A673 (cell line): ENCODE measurements at regions not wholly inside any gene's neighbourhood (a gene's known extent, or its start where the extent isn't known, plus 50 kb on each side); places are given as distances from the start of the nearest gene placed in this dataset.

ENCODE experiments used
- BruUV-seq: library from RNA; stranded (reverse); fragments of 400-500 nt; replicated peaks from 2 replicates; lab custom pipeline; 2021; lab: Mats Ljungman, UMichigan
- CTCF ChIA-PET: fragments of 300-600 bp; sonication (Branson Sonifier 250); formaldehyde crosslinking; loops from one replicate; lab custom pipeline; 2022; ENCODE audit warnings: antibody characterized with exemption; lab: Charles Lee
- POLR2A ChIA-PET: fragments of 300-600 bp; sonication (Branson Sonifier 250); formaldehyde crosslinking; loops from one replicate; lab custom pipeline; 2022; ENCODE audit warnings: antibody characterized with exemption; ENCODE audit not compliant: low non-redundant PET; lab: Charles Lee
- DNase-seq: peaks from one replicate; pipeline ENCODE4 v3.0.0-alpha.2; 2015; ENCODE audit warnings: low spot score
- H3K27ac ChIP-seq: fragments of 200-600 bp; sonication (generic); 2 replicates; pipeline ENCODE4 v1.5.1; 2016; ENCODE audit warnings: mixed run types, low read depth, mild to moderate bottlenecking, mixed read lengths, antibody characterized with exemption, low read length; ENCODE audit not compliant: poor library complexity, severe bottlenecking
- H3K27me3 ChIP-seq: fragments of 200-600 bp; sonication (generic); replicated peaks from 2 replicates; pipeline ENCODE4 v1.6.1; 2017; ENCODE audit warnings: mixed run types, low read depth, mild to moderate bottlenecking, mixed read lengths, antibody characterized with exemption, low read length; ENCODE audit not compliant: insufficient read depth, poor library complexity
- H3K36me3 ChIP-seq: fragments of 200-600 bp; sonication (generic); 2 replicates; pipeline ENCODE4 v1.6.1; 2016; ENCODE audit warnings: mixed run types, mild to moderate bottlenecking, mixed read lengths, antibody characterized with exemption, low read length; ENCODE audit not compliant: insufficient read depth, poor library complexity, severe bottlenecking
- H3K4me1 ChIP-seq: fragments of 200-600 bp; sonication (generic); 2 replicates; pipeline ENCODE4 v1.6.1; 2017; ENCODE audit warnings: mixed run types, mild to moderate bottlenecking, mixed read lengths, antibody characterized with exemption, low read length; ENCODE audit not compliant: insufficient read depth, poor library complexity, severe bottlenecking
- H3K4me3 ChIP-seq: fragments of 200-600 bp; sonication (generic); 2 replicates; pipeline ENCODE4 v1.5.1; 2016; ENCODE audit warnings: low read depth, mixed run types, mild to moderate bottlenecking, mixed read lengths, low read length; ENCODE audit not compliant: poor library complexity, severe bottlenecking
- H3K9me3 ChIP-seq: fragments of 200-600 bp; sonication (generic); 2 replicates; pipeline ENCODE4 v1.6.1; 2016; ENCODE audit warnings: mixed run types, low read depth, mild to moderate bottlenecking, mixed read lengths, antibody characterized with exemption, low read length; ENCODE audit not compliant: poor library complexity, severe bottlenecking
- CTCF ChIP-seq: fragments of 300-800, 200-600 bp; sonication (generic); conservative IDR thresholded peaks from 2 replicates; pipeline ENCODE4 v1.5.1; 2017; ENCODE audit warnings: low read depth, mild to moderate bottlenecking, antibody characterized with exemption, low read length, moderate library complexity, mixed read lengths
- EZH2 ChIP-seq: fragments of 200-600 bp; sonication (generic); IDR thresholded peaks from 2 replicates; pipeline ENCODE4 v1.6.1; 2017; ENCODE audit warnings: borderline replicate concordance, low read depth, mild to moderate bottlenecking, mixed read lengths, antibody characterized with exemption, low read length; ENCODE audit not compliant: poor library complexity, severe bottlenecking
- intact Hi-C: fragments of 100-400 bp; cut with micrococcal nuclease; formaldehyde crosslinking; loops from one replicate; pipeline ENCODE4 v1.10.0; 2022; ENCODE audit not compliant: unreplicated experiment

DNA sequence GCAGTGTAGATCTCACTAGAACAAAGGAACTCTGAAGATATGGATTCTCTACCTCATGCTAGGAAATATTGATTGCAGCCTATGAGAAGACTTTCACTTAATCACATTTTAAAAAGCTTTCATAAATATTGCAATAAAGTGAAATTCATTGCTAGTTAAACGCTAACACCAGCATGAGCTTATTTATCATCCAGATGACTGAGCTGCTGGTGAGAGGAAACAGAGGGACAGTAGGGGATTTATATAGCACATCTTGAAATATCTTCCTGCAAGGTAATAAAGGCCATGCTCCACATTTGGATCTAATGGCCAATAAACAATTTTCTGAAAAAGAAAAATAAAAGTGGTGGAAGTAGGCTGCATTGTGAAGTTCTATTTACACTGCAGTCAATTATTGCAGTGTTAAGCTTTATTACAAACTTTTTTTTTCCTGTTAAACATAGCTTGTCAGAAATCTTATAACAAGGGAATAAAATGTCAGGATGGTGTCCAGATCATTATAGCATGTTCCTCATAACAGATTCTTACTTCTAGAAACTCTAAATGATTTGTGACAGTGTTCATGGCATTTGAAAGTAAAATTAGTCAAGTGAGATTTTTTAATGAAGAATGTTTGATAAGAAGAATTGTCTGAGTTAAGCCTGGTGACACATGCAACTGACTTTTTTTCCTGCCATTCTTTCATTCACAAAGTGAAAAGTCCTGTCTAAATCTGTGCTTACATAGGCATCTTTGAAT lies 342.6 kb downstream of the DMAC1 start:
- ChIA-PET POLR2A (no interaction called here), CTCF (no interaction called here)
- Histone ChIP-seq H3K27me3 (no peaks in the 10 kb centered on the region), H3K4me3 (no peak overlapping the region), H3K4me1 (no peaks in the 10 kb centered on the region), H3K27ac (no peak overlapping the region), H3K9me3 (no peaks in the 10 kb centered on the region), H3K36me3 (no peaks in the 10 kb centered on the region)
- intact Hi-C loops = no loop called here
- TF ChIP-seq EZH2 (no peak), CTCF (no peak)
- no peak for DNase-seq
- BruUV-seq = no TSS peak

- ChIA-PET POLR2A (no interaction called here), CTCF (no interaction called here)
- TF ChIP-seq CTCF (no peak), EZH2 (no peak)
- Histone ChIP-seq H3K27me3 (no peaks in the 10 kb centered on the region), H3K36me3 (no peaks in the 10 kb centered on the region), H3K4me3 (no peak overlapping the region), H3K9me3 (no peaks in the 10 kb centered on the region), H3K27ac (no peak overlapping the region), H3K4me1 (no peaks in the 10 kb centered on the region)
- no peak for DNase-seq
- no TSS peak for BruUV-seq
- intact Hi-C loops = no loop called here
Measured at GRCh38 chr9:7456377-7456776, 343.2 kb downstream of the DMAC1 start.

DNA sequence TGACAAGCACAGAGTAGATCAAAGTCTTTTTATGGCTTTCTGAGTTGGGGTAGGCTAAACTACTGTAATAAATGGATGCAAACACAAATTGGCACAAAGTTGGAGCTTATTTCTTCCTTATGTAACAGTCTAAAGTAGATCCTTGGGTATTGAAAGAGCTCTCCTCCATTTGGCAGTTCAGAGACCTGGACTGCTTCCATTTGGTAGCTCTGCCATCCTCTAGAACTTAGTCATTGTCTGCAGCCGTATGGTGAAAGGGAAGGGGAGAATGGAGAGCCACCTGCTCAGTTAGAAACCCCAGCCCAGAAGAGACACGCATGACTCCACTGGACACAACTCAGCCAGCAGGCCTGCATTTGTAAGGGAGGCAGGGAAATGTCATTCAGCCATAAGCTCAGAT lies 345.0 kb downstream of the DMAC1 start:
- DNase-seq = no peak
- Histone ChIP-seq H3K4me1 (no peaks in the 10 kb centered on the region), H3K27ac (no peak overlapping the region), H3K36me3 (no peaks in the 10 kb centered on the region), H3K27me3 (no peaks in the 10 kb centered on the region), H3K9me3 (no peaks in the 10 kb centered on the region), H3K4me3 (no peak overlapping the region)
- POLR2A ChIA-PET = no interaction called here
- no peak for TF ChIP-seq EZH2
- TF ChIP-seq CTCF = no peak
- intact Hi-C loops = no loop called here
- CTCF ChIA-PET = no interaction called here
- no TSS peak for BruUV-seq
